ENCODE measurements at regions not wholly inside any gene's neighbourhood (a gene's known extent, or its start where the extent isn't known, plus 50 kb on each side); places are given as distances from the start of the nearest gene placed in this dataset.

DNA sequence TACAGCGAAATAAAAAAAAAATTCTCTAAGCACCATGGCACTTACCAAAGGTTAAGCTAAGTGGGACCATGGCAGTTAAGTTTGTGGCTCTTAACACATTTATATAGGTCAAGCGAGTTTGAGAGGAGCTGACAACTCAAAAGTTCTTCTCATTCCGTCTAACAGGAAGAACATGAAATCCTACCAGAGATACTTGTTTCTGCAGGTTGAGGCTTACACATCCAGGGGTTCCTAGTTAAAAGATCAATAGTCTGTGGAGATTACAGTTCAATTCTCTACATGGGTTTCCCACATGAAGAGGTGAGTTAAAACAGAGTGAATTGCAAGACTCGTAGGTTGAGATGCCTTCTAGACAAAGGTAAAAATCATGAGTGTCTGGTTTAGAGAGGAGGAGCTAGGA is 142.6 kb downstream of the EMP1 start:
- DNase-seq (no peak), ATAC-seq (ENCODE audit: insufficient read depth, low FRiP score) (no peak)
- Histone ChIP-seq H3K9ac (ENCODE audit: insufficient read depth in 1 of 2, low read length in 2 of 2) (no peak overlapping the region), H3K27me3 (ENCODE audit: control insufficient read depth in 3 of 3, insufficient read depth in 3 of 3, low read length in 2 of 3) (no peaks in the 10 kb centered on the region), H3K4me3 (no peak overlapping the region), H3K4me1 (ENCODE audit: control insufficient read depth in 5 of 5, insufficient read depth in 5 of 5, low read length in 5 of 5) (peaks cover 0 to 2% (median 0%) of the 10 kb centered on the region in 5 donors), H3K36me3 (ENCODE audit: control insufficient read depth in 4 of 4, insufficient read depth in 4 of 4, low read length in 4 of 4) (no peaks in the 10 kb centered on the region), H3K27ac (ENCODE audit: low read depth in 1 of 2, low read length in 1 of 2) (no peak overlapping the region), H3K9me3 (ENCODE audit: control insufficient read depth in 4 of 4, insufficient read depth in 3 of 4, low read length in 3 of 4) (no peaks in the 10 kb centered on the region)
- 90% methylated on average over 4 of the region's 4 CpGs for WGBS, 2 donors
- TF ChIP-seq, protein P1, sequence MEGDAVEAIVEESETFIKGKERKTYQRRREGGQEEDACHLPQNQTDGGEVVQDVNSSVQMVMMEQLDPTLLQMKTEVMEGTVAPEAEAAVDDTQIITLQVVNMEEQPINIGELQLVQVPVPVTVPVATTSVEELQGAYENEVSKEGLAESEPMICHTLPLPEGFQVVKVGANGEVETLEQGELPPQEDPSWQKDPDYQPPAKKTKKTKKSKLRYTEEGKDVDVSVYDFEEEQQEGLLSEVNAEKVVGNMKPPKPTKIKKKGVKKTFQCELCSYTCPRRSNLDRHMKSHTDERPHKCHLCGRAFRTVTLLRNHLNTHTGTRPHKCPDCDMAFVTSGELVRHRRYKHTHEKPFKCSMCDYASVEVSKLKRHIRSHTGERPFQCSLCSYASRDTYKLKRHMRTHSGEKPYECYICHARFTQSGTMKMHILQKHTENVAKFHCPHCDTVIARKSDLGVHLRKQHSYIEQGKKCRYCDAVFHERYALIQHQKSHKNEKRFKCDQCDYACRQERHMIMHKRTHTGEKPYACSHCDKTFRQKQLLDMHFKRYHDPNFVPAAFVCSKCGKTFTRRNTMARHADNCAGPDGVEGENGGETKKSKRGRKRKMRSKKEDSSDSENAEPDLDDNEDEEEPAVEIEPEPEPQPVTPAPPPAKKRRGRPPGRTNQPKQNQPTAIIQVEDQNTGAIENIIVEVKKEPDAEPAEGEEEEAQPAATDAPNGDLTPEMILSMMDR (IDR thresholded peaks at IDR 0.05; ENCODE audit: control extremely low read depth, extremely low read depth) = no peak

DNA sequence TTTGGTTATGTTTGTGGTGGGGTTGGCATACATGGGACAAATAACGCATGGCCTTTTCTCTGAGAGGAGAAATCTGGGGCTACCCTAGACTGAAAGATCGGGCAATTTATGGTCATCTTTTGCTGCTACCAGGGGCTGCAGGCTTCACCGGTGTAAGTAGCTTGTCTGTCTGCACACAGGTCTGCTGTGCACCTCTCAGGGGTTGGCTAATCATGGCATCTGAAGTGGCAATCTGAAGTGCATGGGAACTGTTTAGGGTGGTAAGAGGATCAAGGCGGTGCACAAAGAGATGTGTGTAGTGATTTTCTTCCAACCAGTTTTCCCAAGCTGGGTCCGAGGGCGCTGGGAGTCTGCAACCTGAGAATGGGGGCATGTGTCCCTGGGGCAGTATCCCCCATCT is 141.3 kb downstream of the EMP1 start:
- Histone ChIP-seq H3K27ac (ENCODE audit: low read depth in 1 of 2, low read length in 1 of 2) (no peak overlapping the region), H3K9me3 (ENCODE audit: control insufficient read depth in 4 of 4, insufficient read depth in 3 of 4, low read length in 3 of 4) (no peaks in the 10 kb centered on the region), H3K4me3 (no peak overlapping the region), H3K4me1 (ENCODE audit: control insufficient read depth in 5 of 5, insufficient read depth in 5 of 5, low read length in 5 of 5) (peaks cover 0 to 2% (median 0%) of the 10 kb centered on the region in 5 donors), H3K27me3 (ENCODE audit: control insufficient read depth in 3 of 3, insufficient read depth in 3 of 3, low read length in 2 of 3) (no peaks in the 10 kb centered on the region), H3K36me3 (ENCODE audit: control insufficient read depth in 4 of 4, insufficient read depth in 4 of 4, low read length in 4 of 4) (no peaks in the 10 kb centered on the region), H3K9ac (ENCODE audit: insufficient read depth in 1 of 2, low read length in 2 of 2) (no peak overlapping the region)
- peak; percentile 41 to 70 (median 46) for DNase-seq
- WGBS, 2 donors = 61 to 69% methylated on average over 6 of the region's 6 CpGs
- no peak for ATAC-seq (ENCODE audit: insufficient read depth, low FRiP score)
- TF ChIP-seq, protein P1 (IDR thresholded peaks at IDR 0.05; ENCODE audit: control extremely low read depth, extremely low read depth) = no peak

DNA sequence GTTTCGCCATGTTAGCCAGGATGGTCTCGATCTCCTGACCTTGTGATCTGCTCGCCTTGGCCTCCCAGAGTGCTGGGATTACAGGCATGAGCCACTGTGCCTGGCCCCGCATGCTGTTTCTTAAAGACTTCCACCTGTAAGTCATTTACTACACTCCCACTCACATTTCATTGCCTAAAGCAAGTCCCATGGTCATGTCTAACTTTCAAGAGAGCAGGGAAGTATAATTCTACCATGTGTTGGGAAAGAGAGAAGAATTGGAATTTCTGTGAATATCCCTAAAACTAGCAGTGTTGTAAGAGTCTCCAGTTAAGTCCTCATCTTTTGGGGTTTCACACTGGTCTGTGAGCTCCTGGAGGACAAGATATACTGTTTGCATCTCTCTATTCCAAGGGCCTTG is 139.7 kb downstream of the EMP1 start:
- DNase-seq (no peak), ATAC-seq (ENCODE audit: insufficient read depth, low FRiP score) (no peak)
- Histone ChIP-seq H3K36me3 (ENCODE audit: control insufficient read depth in 4 of 4, insufficient read depth in 4 of 4, low read length in 4 of 4) (no peaks in the 10 kb centered on the region), H3K27me3 (ENCODE audit: control insufficient read depth in 3 of 3, insufficient read depth in 3 of 3, low read length in 2 of 3) (no peaks in the 10 kb centered on the region), H3K4me3 (no peak overlapping the region), H3K27ac (ENCODE audit: low read depth in 1 of 2, low read length in 1 of 2) (no peak overlapping the region), H3K9me3 (ENCODE audit: control insufficient read depth in 4 of 4, insufficient read depth in 3 of 4, low read length in 3 of 4) (no peaks in the 10 kb centered on the region), H3K9ac (ENCODE audit: insufficient read depth in 1 of 2, low read length in 2 of 2) (no peak overlapping the region), H3K4me1 (ENCODE audit: control insufficient read depth in 5 of 5, insufficient read depth in 5 of 5, low read length in 5 of 5) (peaks cover 0 to 2% (median 0%) of the 10 kb centered on the region in 5 donors)
- WGBS, 2 donors = 91 to 94% methylated on average over 4 of the region's 4 CpGs
- TF ChIP-seq, protein P1 (IDR thresholded peaks at IDR 0.05; ENCODE audit: control extremely low read depth, extremely low read depth) = no peak

DNA sequence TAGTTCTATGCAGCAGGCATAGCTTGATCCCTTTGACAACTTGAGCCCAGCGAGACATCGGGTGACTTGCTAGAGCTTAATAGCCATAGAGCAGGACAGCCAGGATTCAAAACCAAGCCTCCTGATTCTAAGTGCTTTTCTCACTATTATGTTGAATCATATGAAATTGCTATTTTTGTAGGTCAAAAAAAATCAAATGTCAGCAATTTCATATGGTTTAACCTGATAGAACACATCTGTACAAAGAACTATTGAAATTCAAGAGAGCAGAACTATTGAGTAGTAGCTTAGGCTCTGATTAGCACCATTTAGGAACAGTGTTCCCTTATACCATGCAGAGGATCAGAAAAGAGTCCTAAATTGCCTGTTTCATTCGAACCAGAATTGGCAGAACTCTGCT is 132.0 kb downstream of the EMP1 start:
- no peaks in the 10 kb centered on the region for H3K9me3 ChIP-seq (ENCODE audit: control insufficient read depth in 4 of 4, insufficient read depth in 3 of 4, low read length in 3 of 4)
- H3K9ac ChIP-seq (ENCODE audit: insufficient read depth in 1 of 2, low read length in 2 of 2) = no peak overlapping the region
- no peak for ATAC-seq (ENCODE audit: insufficient read depth, low FRiP score)
- H3K4me1 ChIP-seq (ENCODE audit: control insufficient read depth in 5 of 5, insufficient read depth in 5 of 5, low read length in 5 of 5) = no peaks in the 10 kb centered on the region
- DNase-seq = no peak
- no peak overlapping the region for H3K4me3 ChIP-seq
- 78 to 79% methylated on average over 3 of the region's 3 CpGs for WGBS, 2 donors
- TF ChIP-seq, protein P1 (IDR thresholded peaks at IDR 0.05; ENCODE audit: control extremely low read depth, extremely low read depth) = no peak
- H3K27me3 ChIP-seq (ENCODE audit: control insufficient read depth in 3 of 3, insufficient read depth in 3 of 3, low read length in 2 of 3) = no peaks in the 10 kb centered on the region
- H3K36me3 ChIP-seq (ENCODE audit: control insufficient read depth in 4 of 4, insufficient read depth in 4 of 4, low read length in 4 of 4) = no peaks in the 10 kb centered on the region
- no peak overlapping the region for H3K27ac ChIP-seq (ENCODE audit: low read depth in 1 of 2, low read length in 1 of 2)
